Activated CD8-positive, alpha-beta memory T cell treated with anti-CD3 and anti-CD28 coated beads, Interleukin-2, amount 10 ng/mL, durations not matched to agents 7 days and 5 days (primary cell): ENCODE measurements at regions not wholly inside any gene's neighbourhood (a gene's known extent, or its start where the extent isn't known, plus 50 kb on each side); places are given as distances from the start of the nearest gene placed in this dataset.

ENCODE experiments used
- ATAC-seq: fragments of 150-1000 bp; cut with Tn5 transposase; one replicate; pipeline ENCODE4 v1.10.0; 2021; ENCODE audit warnings: moderate library complexity
- CTCF ChIA-PET: fragments of 350-600 bp; sonication (Branson Sonifier 250); formaldehyde crosslinking; loops from one replicate; lab custom pipeline; 2021; ENCODE audit warnings: antibody characterized with exemption; lab: Charles Lee
- DNase-seq: peaks from one replicate; pipeline ENCODE4 v3.0.0-alpha.2; 2020
- H3K27ac Mint-ChIP-seq: one replicate; pipeline ENCODE4 v1.8.0; 2021; ENCODE audit warnings: mild to moderate bottlenecking, mixed read lengths
- H3K27me3 Mint-ChIP-seq: one replicate; pipeline ENCODE4 v1.8.0; 2021; ENCODE audit warnings: mixed read lengths
- H3K36me3 Mint-ChIP-seq: one replicate; pipeline ENCODE4 v1.8.0; 2021; ENCODE audit warnings: mild to moderate bottlenecking, mixed read lengths
- H3K4me1 Mint-ChIP-seq: one replicate; pipeline ENCODE4 v1.8.0; 2021; ENCODE audit warnings: mixed read lengths
- H3K4me3 Mint-ChIP-seq: one replicate; pipeline ENCODE4 v1.8.0; 2021; ENCODE audit warnings: mild to moderate bottlenecking, moderate library complexity, mixed read lengths
- H3K9me3 Mint-ChIP-seq: one replicate; pipeline ENCODE4 v1.8.0; 2022; ENCODE audit warnings: low read depth, mixed read lengths

DNA sequence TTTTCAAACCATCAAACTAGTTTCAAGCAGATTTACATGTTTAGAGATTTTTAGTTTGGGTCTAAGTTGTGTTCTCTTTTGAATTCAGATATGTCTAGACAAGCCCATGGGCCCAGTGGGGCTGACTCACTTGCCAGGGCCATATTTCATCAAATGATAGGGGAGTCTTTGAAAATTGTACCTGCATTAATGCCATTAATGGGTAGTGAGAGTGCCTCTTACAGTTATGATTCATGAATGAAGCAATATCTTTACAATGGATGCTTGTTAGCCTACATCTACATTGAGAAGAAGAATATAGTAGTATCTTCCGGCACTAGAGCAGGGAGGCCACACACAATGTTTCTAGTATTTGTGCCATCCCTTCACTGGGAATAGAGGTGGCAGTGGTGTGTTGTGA, 174.2 kb upstream of the E2F7 start:
- CTCF ChIA-PET: no interaction called here
- Mint-ChIP-seq H3K27me3 (no peaks in the 10 kb centered on the region), H3K36me3 (no peaks in the 10 kb centered on the region), H3K4me3 (no peak overlapping the region), H3K27ac (no peak overlapping the region), H3K9me3 (peaks cover 2% of the 10 kb centered on the region), H3K4me1 (no peaks in the 10 kb centered on the region)
- DNase-seq: no peak
- no peak for ATAC-seq

DNA sequence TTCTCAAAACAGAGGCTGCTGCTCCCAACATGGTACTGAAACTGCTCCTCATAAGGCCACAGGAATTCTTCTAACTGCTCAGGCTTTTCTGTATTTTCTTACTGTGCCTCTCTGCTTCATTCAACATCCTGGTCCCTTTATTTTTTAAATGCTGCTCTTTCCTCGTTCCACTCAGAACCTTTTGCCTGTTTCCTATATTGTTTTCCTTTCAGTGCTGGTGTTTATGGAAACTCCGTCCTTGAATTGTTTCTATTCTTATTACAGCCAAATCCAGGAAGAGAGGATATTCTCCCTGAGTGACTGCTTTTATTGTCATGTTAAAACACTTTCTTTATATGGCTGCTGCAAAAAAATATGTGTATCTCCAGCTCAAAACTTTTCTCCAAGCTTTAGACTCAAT, 173.0 kb upstream of the E2F7 start:
- CTCF ChIA-PET: no interaction called here
- ATAC-seq: no peak

DNA sequence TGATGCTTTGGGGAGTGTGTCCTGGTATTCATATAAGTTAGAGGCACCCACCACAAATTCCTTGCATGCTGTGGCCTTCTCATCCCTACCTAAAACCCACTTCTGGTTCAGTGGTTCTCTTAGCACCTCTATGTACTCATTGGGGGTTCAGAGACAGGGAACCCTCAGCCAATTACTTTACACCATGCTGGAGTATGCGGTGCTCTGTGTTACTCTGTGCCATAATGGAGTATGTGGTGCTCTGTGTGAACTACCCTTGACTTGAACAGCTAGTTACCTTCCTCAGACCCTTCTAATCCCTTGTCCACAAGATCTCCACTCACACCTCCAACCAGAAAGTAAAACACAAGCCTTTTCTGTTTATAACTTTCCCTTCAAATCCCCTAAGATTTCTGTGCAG, 172.5 kb upstream of the E2F7 start:
- CTCF ChIA-PET: interaction anchor here (0.6 to 1.2 kb wide), 2 partner anchors 9 to 68 kb away, joined by 3 read pairs; no protein-coding TSS in a partner anchor
- no peaks in the 10 kb centered on the region for H3K27me3 Mint-ChIP-seq
- no peaks in the 10 kb centered on the region for H3K36me3 Mint-ChIP-seq
- H3K4me3 Mint-ChIP-seq: no peak overlapping the region
- H3K4me1 Mint-ChIP-seq: no peaks in the 10 kb centered on the region
- H3K9me3 Mint-ChIP-seq: peaks cover 2% of the 10 kb centered on the region
- ATAC-seq (no peak), DNase-seq (no peak)
- no peak overlapping the region for H3K27ac Mint-ChIP-seq

More for the DNA sequence above, 173.0 kb upstream of the E2F7 start:
- no peak for DNase-seq
- Mint-ChIP-seq H3K4me3 (no peak overlapping the region), H3K4me1 (no peaks in the 10 kb centered on the region), H3K27ac (no peak overlapping the region), H3K36me3 (no peaks in the 10 kb centered on the region), H3K27me3 (no peaks in the 10 kb centered on the region), H3K9me3 (peaks cover 2% of the 10 kb centered on the region)

DNA sequence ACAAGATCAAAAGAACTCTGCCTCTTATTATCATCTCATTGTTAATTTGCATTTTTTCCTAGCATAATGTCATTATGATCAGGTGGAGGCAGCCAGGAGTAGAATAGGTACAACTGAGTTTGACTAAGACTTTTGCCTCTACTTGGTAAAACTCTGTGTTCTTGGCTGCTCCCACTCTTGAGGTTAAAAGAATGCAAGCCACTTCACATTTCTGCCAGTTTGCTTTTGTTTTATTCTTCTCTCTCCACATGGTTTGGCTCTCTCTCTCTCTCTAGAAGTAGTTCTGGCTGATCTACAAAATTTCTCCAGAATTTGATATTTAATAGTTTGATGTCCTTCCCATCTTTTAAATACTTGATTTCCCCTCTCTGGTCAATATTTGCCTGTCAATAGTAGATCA, 170.7 kb upstream of the E2F7 start:
- DNase-seq (no peak), ATAC-seq (no peak)
- H3K27me3 Mint-ChIP-seq: no peaks in the 10 kb centered on the region
- H3K9me3 Mint-ChIP-seq: peaks cover 2% of the 10 kb centered on the region
- no peaks in the 10 kb centered on the region for H3K4me1 Mint-ChIP-seq
- no peaks in the 10 kb centered on the region for H3K36me3 Mint-ChIP-seq
- CTCF ChIA-PET: no interaction called here
- no peak overlapping the region for H3K4me3 Mint-ChIP-seq
- H3K27ac Mint-ChIP-seq: no peak overlapping the region

DNA sequence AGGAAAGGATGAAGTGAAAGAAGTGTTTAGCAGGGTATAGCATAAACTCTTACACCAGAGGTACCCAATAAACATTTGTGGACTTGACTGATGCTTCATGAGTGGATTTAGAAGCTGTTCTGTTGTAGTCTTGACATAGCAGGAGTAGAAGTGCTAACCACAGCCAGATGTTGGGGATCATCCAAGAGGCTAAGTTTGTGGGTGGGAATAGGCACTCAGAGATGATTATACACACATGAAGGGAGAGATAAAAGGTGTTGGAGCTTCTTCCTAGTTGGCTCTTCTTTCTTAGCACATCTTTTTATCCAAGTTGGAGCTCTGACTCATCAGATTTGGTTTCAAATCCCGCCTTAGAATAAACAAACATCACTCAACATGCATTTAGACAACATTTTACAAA, 166.7 kb upstream of the E2F7 start:
- Mint-ChIP-seq H3K9me3 (peaks cover 2% of the 10 kb centered on the region), H3K27ac (no peak overlapping the region), H3K27me3 (no peaks in the 10 kb centered on the region), H3K36me3 (no peaks in the 10 kb centered on the region), H3K4me1 (no peaks in the 10 kb centered on the region), H3K4me3 (no peak overlapping the region)
- CTCF ChIA-PET: interaction anchor here (1.5 kb wide), 1 partner anchor 221 kb away, joined by 3 read pairs; no protein-coding TSS in a partner anchor
- ATAC-seq (no peak), DNase-seq (no peak)

DNA sequence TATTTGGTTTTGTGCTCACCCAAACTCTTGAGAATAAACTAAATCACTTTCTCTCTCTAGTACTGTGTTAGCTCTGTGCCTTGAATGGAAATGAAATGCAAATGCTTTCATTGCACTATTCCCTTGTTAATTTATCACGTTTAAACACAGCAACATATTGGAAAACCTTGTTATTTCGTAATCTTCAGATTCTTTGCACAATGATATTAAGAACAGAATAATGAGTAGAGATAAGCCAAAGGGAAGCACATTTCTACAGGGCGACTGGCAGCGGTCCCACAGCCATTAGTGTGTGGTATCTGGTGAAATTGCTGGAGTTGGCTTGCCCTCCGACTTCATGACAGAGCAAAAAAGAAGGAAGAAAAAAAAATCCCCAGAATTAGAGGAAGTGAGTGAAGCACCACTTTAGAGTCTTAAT, 166.1 kb upstream of the E2F7 start:
- no peak for ATAC-seq
- no peaks in the 10 kb centered on the region for H3K9me3 Mint-ChIP-seq
- H3K4me3 Mint-ChIP-seq: no peak overlapping the region
- no peak overlapping the region for H3K27ac Mint-ChIP-seq
- H3K36me3 Mint-ChIP-seq: no peaks in the 10 kb centered on the region
- no peak for DNase-seq
- H3K4me1 Mint-ChIP-seq: no peaks in the 10 kb centered on the region
- H3K27me3 Mint-ChIP-seq: no peaks in the 10 kb centered on the region
- CTCF ChIA-PET: interaction anchor here (1.5 kb wide), 1 partner anchor 220 kb away, joined by 3 read pairs; no protein-coding TSS in a partner anchor

DNA sequence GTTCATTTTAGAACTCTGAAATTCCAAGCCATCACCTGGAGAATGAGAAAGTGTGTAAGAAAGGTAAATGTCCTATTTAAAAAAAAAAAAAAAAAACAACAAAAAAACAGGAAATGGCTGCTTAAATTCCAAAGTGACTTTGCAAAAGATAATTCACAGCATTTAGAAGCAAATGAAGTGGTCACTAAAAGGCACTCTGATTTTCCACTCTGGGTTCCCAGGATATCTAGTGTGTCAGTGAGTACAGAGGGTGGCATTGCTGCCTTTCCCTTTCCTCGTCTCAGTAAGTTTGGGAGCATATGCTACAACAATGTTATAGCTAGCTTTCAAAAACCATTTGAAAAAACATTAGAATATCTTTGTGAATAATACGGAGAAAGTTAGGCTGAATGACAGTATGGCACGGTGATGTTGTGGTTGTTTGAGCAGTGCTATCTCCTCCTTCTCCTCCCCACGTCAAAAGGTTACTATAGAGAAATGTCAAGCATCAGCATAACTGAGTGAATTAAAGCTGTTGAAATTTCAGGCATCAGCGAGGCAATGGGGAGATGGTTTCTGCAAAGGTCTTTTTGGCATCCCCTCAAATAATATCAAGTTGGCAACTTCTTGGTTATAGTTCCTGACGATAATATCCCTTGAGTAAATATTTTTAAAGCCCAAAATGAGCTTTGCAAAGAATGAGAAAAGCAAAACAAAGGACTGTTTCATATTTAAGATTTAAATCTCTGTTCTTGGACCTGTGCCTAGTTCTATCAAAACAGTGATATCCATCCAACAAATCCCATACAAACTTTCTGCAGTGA, 164.5 kb upstream of the E2F7 start:
- Mint-ChIP-seq H3K36me3 (no peaks in the 10 kb centered on the region), H3K27ac (no peak overlapping the region), H3K4me1 (no peaks in the 10 kb centered on the region), H3K27me3 (no peaks in the 10 kb centered on the region), H3K9me3 (no peaks in the 10 kb centered on the region), H3K4me3 (no peak overlapping the region)
- ATAC-seq (no peak), DNase-seq (no peak)
- CTCF ChIA-PET: no interaction called here

DNA sequence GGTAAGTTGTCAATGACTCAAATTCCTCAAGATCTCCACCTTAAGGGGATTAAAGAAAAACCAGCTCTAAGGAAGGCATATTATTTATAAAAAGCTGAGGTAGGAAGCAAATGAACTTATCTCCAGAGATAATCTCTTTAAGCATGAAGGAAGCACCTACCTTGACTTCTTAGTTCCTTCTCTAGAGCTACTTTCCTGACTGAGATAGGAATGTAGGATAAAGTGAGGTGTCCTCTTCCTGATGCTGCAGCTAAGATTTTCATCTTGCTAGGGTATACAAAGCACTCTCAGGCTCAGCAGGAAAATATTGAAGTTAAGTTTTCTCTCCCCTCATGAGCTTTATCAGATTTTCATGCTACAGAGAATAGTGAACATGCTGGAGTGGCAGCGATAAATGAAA, 163.0 kb upstream of the E2F7 start:
- DNase-seq: no peak
- Mint-ChIP-seq H3K9me3 (no peaks in the 10 kb centered on the region), H3K36me3 (no peaks in the 10 kb centered on the region), H3K27ac (no peak overlapping the region), H3K4me1 (no peaks in the 10 kb centered on the region), H3K27me3 (no peaks in the 10 kb centered on the region), H3K4me3 (no peak overlapping the region)
- ATAC-seq: no peak
- CTCF ChIA-PET: interaction anchor here (0.9 kb wide), 1 partner anchor 9 kb away, joined by 3 read pairs; no protein-coding TSS in a partner anchor

DNA sequence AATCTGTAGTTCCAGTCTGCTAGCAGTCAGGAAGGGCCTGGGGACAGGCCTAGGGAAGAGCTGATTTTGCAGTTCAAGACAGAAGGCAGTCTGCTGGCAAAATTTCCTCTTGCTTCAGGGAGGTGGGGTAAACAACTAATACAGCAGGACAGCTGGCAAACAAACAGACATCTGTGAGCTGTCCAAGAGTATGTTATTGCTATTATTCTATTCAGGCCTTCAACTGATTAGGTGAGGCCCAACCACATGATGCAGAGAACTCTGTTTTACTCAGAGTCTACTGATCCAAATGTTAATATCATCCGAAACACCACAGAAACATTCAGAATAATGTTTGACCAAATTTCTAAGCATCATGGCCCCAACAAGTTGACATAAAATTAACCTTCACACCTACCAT, 161.0 kb upstream of the E2F7 start:
- Mint-ChIP-seq H3K27ac (no peak overlapping the region), H3K36me3 (no peaks in the 10 kb centered on the region), H3K27me3 (no peaks in the 10 kb centered on the region), H3K4me3 (no peak overlapping the region), H3K9me3 (no peaks in the 10 kb centered on the region), H3K4me1 (no peaks in the 10 kb centered on the region)
- DNase-seq (no peak), ATAC-seq (no peak)
- CTCF ChIA-PET: no interaction called here

DNA sequence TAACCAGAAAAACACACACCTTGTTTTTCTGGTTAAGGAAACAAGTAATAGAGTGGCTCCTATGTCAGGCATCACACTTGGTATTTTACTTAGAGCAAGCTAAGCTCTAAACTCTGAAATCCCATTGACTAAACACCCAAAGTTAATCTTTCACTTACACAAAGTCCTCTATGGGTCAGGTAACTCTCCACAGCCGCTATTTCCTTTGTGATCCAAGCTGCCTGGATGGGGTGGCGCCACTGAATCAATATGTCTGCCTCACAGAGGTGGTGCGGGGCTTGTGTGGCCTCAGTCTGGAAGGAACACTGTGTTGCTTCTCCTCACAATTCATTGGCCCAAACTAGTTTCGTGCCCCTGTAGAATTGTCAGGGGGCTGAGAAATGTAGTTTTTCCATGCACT, 160.0 kb upstream of the E2F7 start:
- H3K36me3 Mint-ChIP-seq: no peaks in the 10 kb centered on the region
- DNase-seq (no peak), ATAC-seq (no peak)
- H3K9me3 Mint-ChIP-seq: no peaks in the 10 kb centered on the region
- H3K27me3 Mint-ChIP-seq: no peaks in the 10 kb centered on the region
- no peak overlapping the region for H3K27ac Mint-ChIP-seq
- H3K4me1 Mint-ChIP-seq: no peaks in the 10 kb centered on the region
- CTCF ChIA-PET: no interaction called here
- no peak overlapping the region for H3K4me3 Mint-ChIP-seq

DNA sequence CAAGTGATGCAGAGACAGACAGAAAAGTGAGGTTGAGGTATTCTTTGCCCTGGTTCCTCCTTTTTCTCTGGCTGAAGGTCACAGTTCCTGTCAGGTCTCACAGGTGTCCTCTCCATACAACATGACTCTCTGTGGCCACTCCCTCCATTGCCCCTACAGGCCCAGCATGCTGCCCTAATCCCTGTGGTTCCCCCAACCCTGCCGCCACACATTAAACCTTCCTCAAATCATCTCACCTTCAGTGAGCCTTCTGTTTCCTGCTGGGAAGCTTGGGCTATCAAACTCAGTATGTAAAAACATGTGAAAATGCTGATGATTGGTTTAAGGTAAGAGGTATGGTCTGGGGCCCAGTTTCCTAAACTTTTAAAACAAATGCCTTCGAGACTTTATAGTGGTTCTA, 159.0 kb upstream of the E2F7 start:
- Mint-ChIP-seq H3K4me3 (no peak overlapping the region), H3K27ac (no peak overlapping the region), H3K27me3 (no peaks in the 10 kb centered on the region), H3K4me1 (no peaks in the 10 kb centered on the region), H3K9me3 (no peaks in the 10 kb centered on the region), H3K36me3 (no peaks in the 10 kb centered on the region)
- DNase-seq (no peak), ATAC-seq (no peak)
- CTCF ChIA-PET: no interaction called here

DNA sequence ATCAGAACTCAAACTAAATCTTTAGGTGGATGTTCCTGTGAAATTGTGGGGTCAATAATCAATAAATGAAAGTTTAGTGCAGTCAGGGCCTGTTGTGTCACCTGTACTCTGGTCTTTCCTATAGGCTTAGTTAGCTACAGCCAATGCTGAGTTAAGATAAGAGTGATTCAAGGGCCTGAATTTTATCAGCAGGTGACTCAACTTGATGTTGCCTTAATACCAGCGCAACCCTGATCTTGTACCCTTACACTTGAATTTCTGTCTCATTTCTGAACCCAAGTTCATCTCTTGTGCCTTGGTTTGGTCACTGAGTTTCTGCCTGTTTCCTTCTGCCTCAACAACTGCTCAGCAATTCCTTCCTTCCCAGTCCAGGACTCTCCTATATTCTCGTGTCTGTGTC, 157.0 kb upstream of the E2F7 start:
- no peak overlapping the region for H3K27ac Mint-ChIP-seq
- ATAC-seq (no peak), DNase-seq (no peak)
- no peaks in the 10 kb centered on the region for H3K27me3 Mint-ChIP-seq
- H3K4me1 Mint-ChIP-seq: no peaks in the 10 kb centered on the region
- CTCF ChIA-PET: no interaction called here
- no peaks in the 10 kb centered on the region for H3K36me3 Mint-ChIP-seq
- H3K4me3 Mint-ChIP-seq: no peak overlapping the region
- no peaks in the 10 kb centered on the region for H3K9me3 Mint-ChIP-seq

DNA sequence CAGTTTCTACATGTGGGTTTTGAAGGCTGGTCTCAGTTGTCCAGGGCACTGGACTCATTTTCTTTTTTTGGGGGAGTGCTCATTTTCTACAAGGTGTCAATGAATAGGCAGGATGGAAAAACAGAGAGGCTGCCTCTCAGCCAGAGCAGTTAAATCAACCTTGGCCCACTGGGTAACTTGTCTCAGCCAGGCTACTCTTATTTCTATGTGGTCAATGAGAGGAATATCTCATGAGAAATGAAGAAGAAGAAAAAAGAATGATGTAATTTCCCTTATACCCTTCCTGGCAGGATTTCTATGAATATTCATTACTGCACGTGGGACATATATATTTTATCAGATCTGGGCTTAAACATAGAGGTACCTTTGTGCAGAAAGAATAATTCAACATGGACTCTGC, 155.2 kb upstream of the E2F7 start:
- Mint-ChIP-seq H3K4me3 (no peak overlapping the region), H3K27me3 (no peaks in the 10 kb centered on the region), H3K27ac (no peak overlapping the region), H3K36me3 (no peaks in the 10 kb centered on the region), H3K4me1 (no peaks in the 10 kb centered on the region), H3K9me3 (no peaks in the 10 kb centered on the region)
- DNase-seq (no peak), ATAC-seq (no peak)
- CTCF ChIA-PET: no interaction called here

DNA sequence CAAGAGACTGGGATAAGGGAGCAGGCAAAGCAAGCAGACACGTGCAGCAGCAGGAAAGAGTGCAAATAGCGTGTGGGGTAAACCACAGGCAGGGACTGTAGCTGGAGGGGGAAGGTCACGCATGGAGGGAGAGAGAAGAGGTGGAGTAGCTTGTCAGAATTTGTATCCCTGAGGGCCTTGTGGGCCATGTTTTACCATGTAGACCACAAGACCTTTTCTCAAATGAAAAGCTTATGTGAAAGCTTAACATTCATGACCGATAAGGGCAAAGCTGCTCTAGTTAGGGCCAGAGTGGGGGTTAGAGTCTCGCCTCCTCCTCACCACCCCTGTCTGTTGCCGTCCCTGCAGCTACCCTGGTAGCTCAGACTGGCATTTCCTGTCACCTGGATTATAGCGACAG, 152.9 kb upstream of the E2F7 start:
- no peak for DNase-seq
- H3K4me1 Mint-ChIP-seq: no peaks in the 10 kb centered on the region
- H3K9me3 Mint-ChIP-seq: no peaks in the 10 kb centered on the region
- CTCF ChIA-PET: no interaction called here
- H3K36me3 Mint-ChIP-seq: no peaks in the 10 kb centered on the region
- H3K27ac Mint-ChIP-seq: no peak overlapping the region
- no peak for ATAC-seq
- no peak overlapping the region for H3K4me3 Mint-ChIP-seq
- no peaks in the 10 kb centered on the region for H3K27me3 Mint-ChIP-seq
